Stomach (tissue), 8 donors: ENCODE measurements at regions not wholly inside any gene's neighbourhood (a gene's known extent, or its start where the extent isn't known, plus 50 kb on each side); places are given as distances from the start of the nearest gene placed in this dataset.

Source experiments
- DNase-seq, 2 donors: peaks; one replicate each; pipeline versions ENCODE4 v3.0.0 to v3.0.0-alpha.2; 2013 to 2019
- H3K27ac ChIP-seq, 5 donors: fragments of 200-600 bp in 4 of 5; sonication (generic) in 4 of 5; one replicate each; pipeline ENCODE4 v1.5.1; 2013 to 2019; ENCODE audit warnings: mild to moderate bottlenecking in 1 of 5, moderate library complexity in 1 of 5
- H3K27me3 ChIP-seq, 3 donors: fragments of 200-600 bp; sonication (generic); one replicate each; pipeline ENCODE4 v1.5.1; 2017 to 2019; ENCODE audit warnings: mixed run types in 1 of 3
- H3K36me3 ChIP-seq, 4 donors: fragments of 200-600 bp; sonication (generic); 1 replicate in 3 of 4; 2 replicates in 1 of 4; pipeline ENCODE4 v1.5.1; 2016 to 2019
- H3K4me1 ChIP-seq, 4 donors: fragments of 200-600 bp; sonication (generic); one replicate each; pipeline ENCODE4 v1.5.1; 2016 to 2019
- H3K4me3 ChIP-seq, 4 donors: fragments of 200-600 bp; sonication (generic) in 3 of 4; one replicate each; pipeline ENCODE4 v1.5.1; 2016 to 2019; ENCODE audit warnings: mild to moderate bottlenecking in 1 of 4
- H3K9me3 ChIP-seq, 4 donors: fragments of 200-600 bp; sonication (generic); one replicate each; pipeline ENCODE4 v1.5.1; 2016 to 2019
- CTCF ChIP-seq, 7 experiments: fragments of 450-650 bp in 4 of 7; fragments of 200-600 bp in 3 of 7; sonication (generic) in 3 of 7; IDR thresholded peaks; one replicate each; pipeline ENCODE4 v1.5.1; 2016 to 2019; ENCODE audit warnings: antibody characterized with exemption in 7 of 7, control low read depth in 2 of 7, mild to moderate bottlenecking in 1 of 7
- EP300 ChIP-seq: sonication (generic); formaldehyde crosslinking; IDR thresholded peaks from one replicate; pipeline ENCODE4 v1.6.1; 2017; ENCODE audit warnings: antibody characterized with exemption
- POLR2A ChIP-seq, 4 donors: fragments of 450-650 bp; IDR thresholded peaks; one replicate each; pipeline ENCODE4 v1.6.1; 2016; ENCODE audit warnings: antibody characterized with exemption in 4 of 4, control low read depth in 2 of 4, mild to moderate bottlenecking in 1 of 4, moderate library complexity in 1 of 4
- POLR2AphosphoS5 ChIP-seq, 3 donors: sonication (generic); formaldehyde crosslinking; IDR thresholded peaks; one replicate each; pipeline ENCODE4 v1.6.1; 2016; ENCODE audit warnings: antibody characterized with exemption in 3 of 3
- WGBS, 5 donors: extraction: QIAGEN DNeasy Blood & Tissue Kit in 3 of 5; methylation state at CpG; one replicate each; pipeline versions ENCODE4 v1.1.5 to v1.1.7; 2013 to 2018; 5-methylcytosine and 5-hydroxymethylcytosine counted together
- intact Hi-C: fragments of 100-400 bp; cut with DNase I; formaldehyde crosslinking; loops from one replicate; pipeline ENCODE4 v1.15.1; 2023; ENCODE audit warnings: low total_unique reads
- donor health status: healthy with polysubstance abuse.
- donor health status: Bipolar disorder and iron deficiency.
- donor health status: healthy.

GRCh38 chr2:104716061-104716460 is 137.9 kb upstream of the POU3F3 start:
- no peaks in the 10 kb centered on the region for H3K9me3 ChIP-seq
- no peak for DNase-seq
- H3K4me1 ChIP-seq, result no peaks in the 10 kb centered on the region
- no peaks in the 10 kb centered on the region for H3K36me3 ChIP-seq
- no peak overlapping the region for H3K27ac ChIP-seq
- intact Hi-C loops, result no loop called here
- TF ChIP-seq POLR2AphosphoS5 (IDR thresholded peaks at IDR 0.05) (no peak), POLR2A (IDR thresholded peaks at IDR 0.05) (no peak), EP300 (no peak), CTCF (IDR thresholded peaks at IDR 0.05) (no peak)
- no peak overlapping the region for H3K4me3 ChIP-seq
- no peaks in the 10 kb centered on the region for H3K27me3 ChIP-seq
- 66 to 89% (median 83%) methylated on average over 4 of the region's 4 CpGs for WGBS, 5 donors

- Histone ChIP-seq H3K4me3 (no peak overlapping the region), H3K27ac (no peak overlapping the region), H3K36me3 (no peaks in the 10 kb centered on the region), H3K9me3 (peaks cover 4 to 8% (median 6%) of the 10 kb centered on the region in 4 donors), H3K4me1 (no peaks in the 10 kb centered on the region), H3K27me3 (no peaks in the 10 kb centered on the region)
- intact Hi-C loops, result no loop called here
- TF ChIP-seq EP300 (no peak), POLR2A (IDR thresholded peaks at IDR 0.05) (no peak), CTCF (IDR thresholded peaks at IDR 0.05) (no peak), POLR2AphosphoS5 (IDR thresholded peaks at IDR 0.05) (no peak)
- WGBS, 5 donors, result 53 to 63% (median 59%) methylated on average over 6 of the region's 6 CpGs
- peak in 1 of 2 donors; percentile 23 for DNase-seq
Observed at GRCh38 chr2:104733226-104733943, 120.5 kb upstream of the POU3F3 start.

GRCh38 chr2:104734937-104735586 is 118.9 kb upstream of the POU3F3 start:
- no peaks in the 10 kb centered on the region for H3K4me1 ChIP-seq
- H3K36me3 ChIP-seq, result no peaks in the 10 kb centered on the region
- intact Hi-C loops, result no loop called here
- H3K4me3 ChIP-seq, result no peak overlapping the region
- WGBS, 5 donors, result 53 to 70% (median 60%) methylated on average over 6 of the region's 6 CpGs
- H3K27me3 ChIP-seq, result no peaks in the 10 kb centered on the region
- DNase-seq, result no peak
- peaks cover 4 to 8% (median 6%) of the 10 kb centered on the region in 4 donors for H3K9me3 ChIP-seq
- H3K27ac ChIP-seq, result no peak overlapping the region
- TF ChIP-seq EP300, result no peak
- no peak for TF ChIP-seq POLR2A (IDR thresholded peaks at IDR 0.05)
- no peak for TF ChIP-seq CTCF (IDR thresholded peaks at IDR 0.05)
- no peak for TF ChIP-seq POLR2AphosphoS5 (IDR thresholded peaks at IDR 0.05)

GRCh38 chr2:104736026-104736425 is 117.9 kb upstream of the POU3F3 start:
- no peak for DNase-seq
- Histone ChIP-seq H3K9me3 (peaks cover 0 to under 1% (median 0%) of the 10 kb centered on the region in 4 donors), H3K36me3 (no peaks in the 10 kb centered on the region), H3K27ac (no peak overlapping the region), H3K27me3 (no peaks in the 10 kb centered on the region), H3K4me3 (no peak overlapping the region), H3K4me1 (no peaks in the 10 kb centered on the region)
- 82 to 90% (median 83%) methylated on average over 7 of the region's 7 CpGs for WGBS, 5 donors
- intact Hi-C loops, result no loop called here
- no peak for TF ChIP-seq POLR2A (IDR thresholded peaks at IDR 0.05)
- TF ChIP-seq POLR2AphosphoS5 (IDR thresholded peaks at IDR 0.05), result no peak
- no peak for TF ChIP-seq CTCF (IDR thresholded peaks at IDR 0.05)
- TF ChIP-seq EP300, result no peak
